ENCODE measurements at regions not wholly inside any gene's neighbourhood (a gene's known extent, or its start where the extent isn't known, plus 50 kb on each side); places are given as distances from the start of the nearest gene placed in this dataset.

- H3K4me3 Mint-ChIP-seq: no peak overlapping the region
- Histone ChIP-seq H3K27me3 (ENCODE audit: insufficient read depth) (peaks cover 11% of the 10 kb centered on the region), H3K27ac (ENCODE audit: low read depth) (no peak overlapping the region), H2AFZ (no peak overlapping the region), H3K36me3 (ENCODE audit: insufficient read depth) (no peaks in the 10 kb centered on the region), H3F3A (replicated peaks; ENCODE audit: low read depth) (no peaks in the 10 kb centered on the region), H4K20me1 (replicated peaks; ENCODE audit: insufficient read depth) (no peaks in the 10 kb centered on the region), H3K4me1 (ENCODE audit: insufficient read depth) (no peaks in the 10 kb centered on the region), H3K4me2 (no peak overlapping the region), H3K79me2 (replicated peaks; ENCODE audit: insufficient read depth) (no peaks in the 10 kb centered on the region), H3K9me2 (ENCODE audit: insufficient read depth) (no peaks in the 10 kb centered on the region), H3K4me3 (no peak overlapping the region)
- peaks cover 16% of the 10 kb centered on the region for H3K27me3 Mint-ChIP-seq (ENCODE audit: insufficient read depth, low read depth, poor library complexity)
- no peaks in the 10 kb centered on the region for H3K9me3 Mint-ChIP-seq
- ATAC-seq (no peak), DNase-seq (ENCODE audit: low spot score) (no peak)
- H3K27ac Mint-ChIP-seq: no peak overlapping the region
- no peak for TF ChIP-seq JUNB (IDR thresholded peaks at IDR 0.05; ENCODE audit: unreplicated experiment)
- no peak for TF ChIP-seq CTCF (conservative IDR thresholded peaks at IDR 0.05; ENCODE audit: low read depth in 2 of 2)
- TF ChIP-seq ZNF331 (CRISPR knock-in tag; IDR thresholded peaks at IDR 0.05; ENCODE audit: low read depth): no peak
- TF ChIP-seq EZH2 (IDR thresholded peaks at IDR 0.05; ENCODE audit: low read depth, unreplicated experiment): no peak
- no peak for TF ChIP-seq STAT1 (IDR thresholded peaks at IDR 0.05; ENCODE audit: unreplicated experiment)
- no peaks in the 10 kb centered on the region for H3K4me1 Mint-ChIP-seq
- no peaks in the 10 kb centered on the region; the same call in 2 of the 3 replicates for H3K36me3 Mint-ChIP-seq (ENCODE audit: low read depth)
Measured at GRCh38 chr2:120477831-120478481, 132.0 kb downstream of the INHBB start.

- Mint-ChIP-seq H3K4me3 (no peak overlapping the region), H3K9me3 (no peaks in the 10 kb centered on the region), H3K27me3 (ENCODE audit: insufficient read depth, low read depth, poor library complexity) (peaks cover 13% of the 10 kb centered on the region), H3K36me3 (ENCODE audit: low read depth) (no peaks in the 10 kb centered on the region; the same call in 2 of the 3 replicates), H3K4me1 (no peaks in the 10 kb centered on the region; the same call in 2 of the 3 replicates), H3K27ac (no peak overlapping the region)
- no peaks in the 10 kb centered on the region for H3K36me3 ChIP-seq (ENCODE audit: insufficient read depth)
- no peak overlapping the region for H3K4me2 ChIP-seq
- no peaks in the 10 kb centered on the region for H3K79me2 ChIP-seq (replicated peaks; ENCODE audit: insufficient read depth)
- no peaks in the 10 kb centered on the region for H3K4me1 ChIP-seq (ENCODE audit: insufficient read depth)
- H4K20me1 ChIP-seq (replicated peaks; ENCODE audit: insufficient read depth): no peaks in the 10 kb centered on the region
- ATAC-seq: no peak
- H3K4me3 ChIP-seq: no peak overlapping the region
- H3F3A ChIP-seq (replicated peaks; ENCODE audit: low read depth): no peaks in the 10 kb centered on the region
- H2AFZ ChIP-seq: no peak overlapping the region
- peaks cover 2% of the 10 kb centered on the region; the same call in 1 of the 2 replicates for H3K27me3 ChIP-seq (ENCODE audit: insufficient read depth)
- DNase-seq (ENCODE audit: low spot score): no peak
- no peak overlapping the region for H3K27ac ChIP-seq (ENCODE audit: low read depth)
- no peaks in the 10 kb centered on the region for H3K9me2 ChIP-seq (ENCODE audit: insufficient read depth)
- no peak for TF ChIP-seq NANOG (IDR thresholded peaks at IDR 0.05; ENCODE audit: borderline replicate concordance)
- no peak for TF ChIP-seq CREB1 (CRISPR knock-in tag; IDR thresholded peaks at IDR 0.05; ENCODE audit: low read depth)
- TF ChIP-seq ZNF462 (CRISPR knock-in tag; IDR thresholded peaks at IDR 0.05): no peak
- no peak for TF ChIP-seq ETS1 (IDR thresholded peaks at IDR 0.05)
- TF ChIP-seq ZNF331 (CRISPR knock-in tag; IDR thresholded peaks at IDR 0.05; ENCODE audit: low read depth): no peak
- no peak for TF ChIP-seq EZH2 (IDR thresholded peaks at IDR 0.05; ENCODE audit: low read depth, unreplicated experiment)
- TF ChIP-seq JUNB (IDR thresholded peaks at IDR 0.05; ENCODE audit: unreplicated experiment): no peak
Measured at GRCh38 chr2:120480346-120480902, 134.5 kb downstream of the INHBB start.
